ENCODE measurements at regions not wholly inside any gene's neighbourhood (a gene's known extent, or its start where the extent isn't known, plus 50 kb on each side); places are given as distances from the start of the nearest gene placed in this dataset.

GRCh38 chr3:137385922-137386321 is 378.2 kb upstream of the SOX14 start:
- TF ChIP-seq, protein P1, sequence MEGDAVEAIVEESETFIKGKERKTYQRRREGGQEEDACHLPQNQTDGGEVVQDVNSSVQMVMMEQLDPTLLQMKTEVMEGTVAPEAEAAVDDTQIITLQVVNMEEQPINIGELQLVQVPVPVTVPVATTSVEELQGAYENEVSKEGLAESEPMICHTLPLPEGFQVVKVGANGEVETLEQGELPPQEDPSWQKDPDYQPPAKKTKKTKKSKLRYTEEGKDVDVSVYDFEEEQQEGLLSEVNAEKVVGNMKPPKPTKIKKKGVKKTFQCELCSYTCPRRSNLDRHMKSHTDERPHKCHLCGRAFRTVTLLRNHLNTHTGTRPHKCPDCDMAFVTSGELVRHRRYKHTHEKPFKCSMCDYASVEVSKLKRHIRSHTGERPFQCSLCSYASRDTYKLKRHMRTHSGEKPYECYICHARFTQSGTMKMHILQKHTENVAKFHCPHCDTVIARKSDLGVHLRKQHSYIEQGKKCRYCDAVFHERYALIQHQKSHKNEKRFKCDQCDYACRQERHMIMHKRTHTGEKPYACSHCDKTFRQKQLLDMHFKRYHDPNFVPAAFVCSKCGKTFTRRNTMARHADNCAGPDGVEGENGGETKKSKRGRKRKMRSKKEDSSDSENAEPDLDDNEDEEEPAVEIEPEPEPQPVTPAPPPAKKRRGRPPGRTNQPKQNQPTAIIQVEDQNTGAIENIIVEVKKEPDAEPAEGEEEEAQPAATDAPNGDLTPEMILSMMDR (IDR thresholded peaks at IDR 0.05; ENCODE audit: low read depth, low read length) = no peak
- TF ChIP-seq POLR2A (IDR thresholded peaks at IDR 0.05; ENCODE audit: extremely low read depth, insufficient read length) (no peak), MYC (IDR thresholded peaks at IDR 0.05; ENCODE audit: low read depth, low read length) (no peak)
- TF ChIP-seq, protein P2, sequence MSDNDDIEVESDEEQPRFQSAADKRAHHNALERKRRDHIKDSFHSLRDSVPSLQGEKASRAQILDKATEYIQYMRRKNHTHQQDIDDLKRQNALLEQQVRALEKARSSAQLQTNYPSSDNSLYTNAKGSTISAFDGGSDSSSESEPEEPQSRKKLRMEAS (IDR thresholded peaks at IDR 0.05; ENCODE audit: low read depth, low read length) = no peak
